ENCODE measurements at regions not wholly inside any gene's neighbourhood (a gene's known extent, or its start where the extent isn't known, plus 50 kb on each side); places are given as distances from the start of the nearest gene placed in this dataset.

GRCh38 chr9:680106-680505 lies 161.4 kb upstream of the DMRT1 start:
- ATAC-seq (ENCODE audit: low read depth) (no peak), DNase-seq (no peak)
- Histone ChIP-seq H3K36me3 (ENCODE audit: control insufficient read depth, insufficient read depth, low read length) (no peaks in the 10 kb centered on the region), H3K14ac (replicated peaks; ENCODE audit: low read depth, low read length) (no peak overlapping the region), H3K9me1 (ENCODE audit: insufficient read depth, low read length) (peaks cover 10% of the 10 kb centered on the region), H4K5ac (ENCODE audit: low read depth, low read length) (no peak overlapping the region), H3K18ac (ENCODE audit: low read depth, low read length) (no peak overlapping the region), H2AK9ac (replicated peaks; ENCODE audit: low read depth, low read length, poor library complexity) (no peak overlapping the region), H3K23ac (ENCODE audit: low read depth, low read length) (no peak overlapping the region), H3K9ac (ENCODE audit: low read depth, low read length) (no peak overlapping the region), H4K8ac (ENCODE audit: low read depth in 2 of 2, low read length in 2 of 2) (no peak overlapping the region), H3K27ac (ENCODE audit: insufficient read depth, low read length) (no peak overlapping the region), H4K20me1 (ENCODE audit: insufficient read depth, low read length) (no peaks in the 10 kb centered on the region), H2BK120ac (ENCODE audit: low read depth, low read length) (no peak overlapping the region), H3K27me3 (ENCODE audit: control insufficient read depth, insufficient read depth, low read length) (no peaks in the 10 kb centered on the region), H3K56ac (ENCODE audit: extremely low read depth, insufficient read depth, low read length) (no peak overlapping the region), H3K4ac (ENCODE audit: low read depth, low read length) (no peak overlapping the region), H3K4me2 (ENCODE audit: low read depth, low read length) (no peak overlapping the region), H2BK20ac (ENCODE audit: low read depth, low read length) (no peak overlapping the region), H2AFZ (replicated peaks; ENCODE audit: low read length, poor library complexity) (no peak overlapping the region), H2BK15ac (ENCODE audit: low read depth, low read length) (no peak overlapping the region), H3K79me1 (ENCODE audit: low read depth in 1 of 2, low read length in 2 of 2) (peaks cover 0 to 7% of the 10 kb centered on the region in 2 experiments; a peak in 1 of 4 replicates), H3K4me3 (ENCODE audit: insufficient read depth, low read depth, low read length) (no peak overlapping the region), H3K9me3 (ENCODE audit: control insufficient read depth, insufficient read depth, low read length) (no peaks in the 10 kb centered on the region), H3K4me1 (ENCODE audit: control insufficient read depth, insufficient read depth, low read length) (peaks cover 14% of the 10 kb centered on the region), H4K91ac (ENCODE audit: insufficient read depth, low read depth, low read length) (no peak overlapping the region), H2BK5ac (ENCODE audit: low read depth, low read length, poor library complexity, severe bottlenecking) (no peak overlapping the region), H2AK5ac (ENCODE audit: low read depth, low read length) (no peak overlapping the region)
- in situ Hi-C loops (cut with MboI; ENCODE audit: low sequenced_read_pairs) = no loop called here
- BruUV-seq (replicated peaks) = no TSS peak
- dilution Hi-C loops (cut with HindIII; ENCODE audit: low sequenced_read_pairs, unreplicated experiment) = no loop called here
- WGBS, 2 experiments (ENCODE audit: extremely low coverage in 2 of 2, insufficient read length in 1 of 2) = no CpG with 5 or more reads among the region's 5 CpGs
- POLR2A ChIA-PET (ENCODE audit: unreplicated experiment) = no interaction called here
- intact Hi-C loops (cut with micrococcal nuclease) = no loop called here
- CTCF ChIA-PET = interaction anchor here (1.5 kb wide), 1 partner anchor 13 kb away, joined by 3 read pairs; no protein-coding TSS in a partner anchor
- TF ChIP-seq RCOR1 (IDR thresholded peaks at IDR 0.05; ENCODE audit: insufficient replicate concordance, low read length) (no peak), CHD1 (IDR thresholded peaks at IDR 0.05; ENCODE audit: low read depth, low read length) (no peak), MAZ (IDR thresholded peaks at IDR 0.05; ENCODE audit: borderline replicate concordance, low read depth, low read length) (no peak), RAD21 (IDR thresholded peaks at IDR 0.05; ENCODE audit: low read length) (no peak), CEBPB (IDR thresholded peaks at IDR 0.05; ENCODE audit: low read depth, low read length) (no peak), FOS (IDR thresholded peaks at IDR 0.05; ENCODE audit: low read depth, low read length) (no peak), SMC3 (IDR thresholded peaks at IDR 0.05; ENCODE audit: low read depth, low read length) (no peak), RFX5 (IDR thresholded peaks at IDR 0.05; ENCODE audit: low read depth, low read length) (no peak), MAFK (IDR thresholded peaks at IDR 0.05; ENCODE audit: low read depth, low read length) (no peak), USF2 (IDR thresholded peaks at IDR 0.05; ENCODE audit: low read depth, low read length) (no peak), BHLHE40 (IDR thresholded peaks at IDR 0.05; ENCODE audit: low read depth, low read length) (no peak), POLR2A (IDR thresholded peaks at IDR 0.05; ENCODE audit: low read depth, low read length) (no peak), ELK1 (IDR thresholded peaks at IDR 0.05; ENCODE audit: borderline replicate concordance, low read depth, low read length) (no peak), CTCF (conservative IDR thresholded peaks at IDR 0.05; ENCODE audit: low read depth, low read length) (no peak), NFE2L2 (IDR thresholded peaks at IDR 0.05; ENCODE audit: low read depth, low read length) (no peak)

All from IMR-90 (cell line).